DND-41 (cell line): ENCODE measurements at regions not wholly inside any gene's neighbourhood (a gene's known extent, or its start where the extent isn't known, plus 50 kb on each side); places are given as distances from the start of the nearest gene placed in this dataset.

ENCODE experiments used
- ATAC-seq: fragments of 200-7000 bp; cut with Tn5 transposase; 3 replicates; pipeline ENCODE4 v1.9.1; 2021; ENCODE audit warnings: low read depth; ENCODE audit not compliant: insufficient read depth
- DNase-seq: peaks from one replicate; pipeline ENCODE4 v3.0.0-alpha.2; 2020
- H2AFZ ChIP-seq: 2 replicates; pipeline ENCODE4 v1.6.0; 2012; ENCODE audit warnings: low read depth, low read length
- H3K27ac ChIP-seq: 2 replicates; pipeline ENCODE4 v1.5.1; 2012; ENCODE audit warnings: low read length, inconsistent platforms
- H3K27me3 ChIP-seq: fragments of 200-600 bp; sonication (generic); 2 replicates; pipeline ENCODE4 v1.6.0; 2012; ENCODE audit warnings: low read length, mild to moderate bottlenecking, inconsistent platforms; ENCODE audit not compliant: insufficient read depth, poor library complexity
- H3K36me3 ChIP-seq: 2 replicates; pipeline ENCODE4 v1.5.1; 2012; ENCODE audit warnings: low read length, inconsistent platforms; ENCODE audit not compliant: insufficient read depth
- H3K4me1 ChIP-seq: 2 replicates; pipeline ENCODE4 v1.5.1; 2012; ENCODE audit warnings: mild to moderate bottlenecking, low read length; ENCODE audit not compliant: insufficient read depth
- H3K4me2 ChIP-seq: 2 replicates; pipeline ENCODE4 v1.6.0; 2012; ENCODE audit warnings: mild to moderate bottlenecking, moderate library complexity, low read length, inconsistent platforms; ENCODE audit not compliant: insufficient read depth
- H3K4me3 ChIP-seq, 2 experiments: fragments of 200-600 bp in 1 of 2; shearing (Covaris generic) in 1 of 2; 2 replicates each; pipeline ENCODE4 v1.5.1; 2012 to 2016; ENCODE audit warnings: inconsistent platforms in 2 of 2, low read length in 2 of 2, mild to moderate bottlenecking in 2 of 2, low read depth in 1 of 2, moderate library complexity in 1 of 2
- H3K79me2 ChIP-seq: 2 replicates; pipeline ENCODE4 v1.6.0; 2012; ENCODE audit warnings: low read length, inconsistent platforms; ENCODE audit not compliant: insufficient read depth
- H3K9ac ChIP-seq: 2 replicates; pipeline ENCODE4 v1.6.0; 2012; ENCODE audit warnings: low read depth, mild to moderate bottlenecking, inconsistent platforms, low read length, moderate library complexity
- H3K9me3 ChIP-seq: 2 replicates; pipeline ENCODE4 v1.5.1; 2012; ENCODE audit warnings: low read length, moderate library complexity, mild to moderate bottlenecking, inconsistent platforms; ENCODE audit not compliant: insufficient read depth, severe bottlenecking
- H4K20me1 ChIP-seq: 2 replicates; pipeline ENCODE4 v1.6.0; 2012; ENCODE audit warnings: low read length; ENCODE audit not compliant: insufficient read depth
- EZH2 ChIP-seq: IDR thresholded peaks from 3 replicates; pipeline ENCODE4 v1.6.1; 2012; ENCODE audit warnings: borderline replicate concordance, low read depth, mild to moderate bottlenecking, moderate library complexity, low read length, inconsistent platforms; ENCODE audit not compliant: severe bottlenecking
- TF ChIP-seq, protein P1 (sequence below): IDR thresholded peaks from 2 replicates; pipeline ENCODE4 v1.5.1; 2012; ENCODE audit warnings: borderline replicate concordance, low read length, moderate library complexity, mild to moderate bottlenecking; ENCODE audit not compliant: poor library complexity, severe bottlenecking; ENCODE audit errors: extremely low read depth

DNA sequence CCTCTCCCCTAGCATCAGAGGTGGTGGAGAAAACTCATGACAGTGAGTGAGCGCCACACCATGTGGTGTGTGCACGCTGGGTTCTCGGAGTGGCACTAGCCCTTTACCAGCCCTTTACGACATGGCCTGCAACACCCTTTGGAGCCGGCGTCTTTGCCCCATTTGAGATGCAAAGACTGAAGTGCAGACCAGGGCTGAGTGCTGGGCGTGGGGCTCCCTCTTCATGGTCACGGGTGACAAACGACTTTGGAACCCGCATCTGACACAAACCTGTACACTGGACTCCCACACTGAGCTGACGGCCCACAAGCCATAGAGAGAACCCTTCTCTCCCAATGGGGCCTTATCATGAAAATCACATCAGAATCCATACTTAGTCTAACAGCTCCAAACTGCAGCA lies 76.8 kb upstream of the ALDH1L1 start:
- DNase-seq (no peak), ATAC-seq (no peak)
- Histone ChIP-seq H3K27me3 (peaks cover under 1% of the 10 kb centered on the region), H4K20me1 (no peaks in the 10 kb centered on the region), H3K4me2 (no peak overlapping the region), H3K9ac (no peak overlapping the region), H3K4me3 (no peak overlapping the region), H3K4me1 (peaks cover 21% of the 10 kb centered on the region), H3K27ac (no peak overlapping the region), H3K79me2 (no peaks in the 10 kb centered on the region), H3K36me3 (no peaks in the 10 kb centered on the region), H2AFZ (no peak overlapping the region), H3K9me3 (no peaks in the 10 kb centered on the region)
- no peak for TF ChIP-seq EZH2
- TF ChIP-seq, protein P1, sequence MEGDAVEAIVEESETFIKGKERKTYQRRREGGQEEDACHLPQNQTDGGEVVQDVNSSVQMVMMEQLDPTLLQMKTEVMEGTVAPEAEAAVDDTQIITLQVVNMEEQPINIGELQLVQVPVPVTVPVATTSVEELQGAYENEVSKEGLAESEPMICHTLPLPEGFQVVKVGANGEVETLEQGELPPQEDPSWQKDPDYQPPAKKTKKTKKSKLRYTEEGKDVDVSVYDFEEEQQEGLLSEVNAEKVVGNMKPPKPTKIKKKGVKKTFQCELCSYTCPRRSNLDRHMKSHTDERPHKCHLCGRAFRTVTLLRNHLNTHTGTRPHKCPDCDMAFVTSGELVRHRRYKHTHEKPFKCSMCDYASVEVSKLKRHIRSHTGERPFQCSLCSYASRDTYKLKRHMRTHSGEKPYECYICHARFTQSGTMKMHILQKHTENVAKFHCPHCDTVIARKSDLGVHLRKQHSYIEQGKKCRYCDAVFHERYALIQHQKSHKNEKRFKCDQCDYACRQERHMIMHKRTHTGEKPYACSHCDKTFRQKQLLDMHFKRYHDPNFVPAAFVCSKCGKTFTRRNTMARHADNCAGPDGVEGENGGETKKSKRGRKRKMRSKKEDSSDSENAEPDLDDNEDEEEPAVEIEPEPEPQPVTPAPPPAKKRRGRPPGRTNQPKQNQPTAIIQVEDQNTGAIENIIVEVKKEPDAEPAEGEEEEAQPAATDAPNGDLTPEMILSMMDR = no peak

DNA sequence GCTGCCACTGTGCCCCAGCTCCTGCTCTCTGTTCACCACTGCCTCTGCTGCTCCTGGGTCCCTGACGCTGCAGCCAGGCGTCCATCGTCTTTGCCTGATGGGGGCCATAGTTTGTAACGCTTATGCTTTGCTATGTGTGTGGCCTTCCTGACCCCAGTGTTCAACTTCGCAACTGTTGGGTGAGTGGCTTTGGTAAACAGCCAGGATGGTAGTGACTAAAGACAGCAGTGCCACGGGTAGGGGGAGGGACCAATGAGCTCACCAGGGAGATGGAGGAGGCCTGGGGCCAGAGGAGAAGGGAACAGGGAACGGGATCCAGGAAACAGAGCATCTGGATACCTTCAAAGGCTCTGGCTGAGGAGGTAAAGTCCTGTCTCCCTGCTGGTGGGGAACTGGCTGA lies 75.9 kb upstream of the ALDH1L1 start:
- TF ChIP-seq, protein P1 = no peak
- TF ChIP-seq EZH2 = no peak
- no peak overlapping the region for H3K4me3 ChIP-seq
- no peaks in the 10 kb centered on the region for H3K9me3 ChIP-seq
- H4K20me1 ChIP-seq = no peaks in the 10 kb centered on the region
- H3K4me1 ChIP-seq = peaks cover 21% of the 10 kb centered on the region
- no peak overlapping the region for H3K9ac ChIP-seq
- DNase-seq = no peak
- no peak overlapping the region for H3K27ac ChIP-seq
- no peak for ATAC-seq
- H3K4me2 ChIP-seq = no peak overlapping the region
- peaks cover 3% of the 10 kb centered on the region for H3K27me3 ChIP-seq
- no peaks in the 10 kb centered on the region for H3K79me2 ChIP-seq
- no peak overlapping the region for H2AFZ ChIP-seq
- no peaks in the 10 kb centered on the region for H3K36me3 ChIP-seq

DNA sequence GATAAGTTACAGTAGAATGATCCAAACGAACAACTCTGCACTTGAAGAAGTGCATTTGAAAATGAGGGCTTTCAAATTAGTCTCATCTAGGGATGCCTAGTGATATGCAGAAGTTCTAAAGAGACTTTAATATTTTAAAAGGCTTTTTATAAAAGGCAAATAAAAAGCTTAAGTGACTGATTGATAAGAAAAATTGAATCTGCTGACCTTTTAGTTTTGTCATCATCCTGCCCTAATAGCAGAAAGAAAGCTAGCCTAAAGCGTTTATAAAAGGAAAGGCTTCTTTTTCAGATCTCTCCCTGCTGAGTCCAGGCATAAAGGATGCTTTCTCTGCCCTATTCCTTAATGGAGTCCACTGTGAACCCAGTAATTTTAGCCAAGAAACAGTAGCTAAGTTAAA lies 72.7 kb upstream of the ALDH1L1 start:
- Histone ChIP-seq H3K4me2 (no peak overlapping the region), H3K27me3 (peaks cover 3% of the 10 kb centered on the region), H2AFZ (no peak overlapping the region), H3K4me3 (no peak overlapping the region), H3K36me3 (no peaks in the 10 kb centered on the region), H3K27ac (no peak overlapping the region), H3K4me1 (no peaks in the 10 kb centered on the region), H3K9ac (no peak overlapping the region), H4K20me1 (no peaks in the 10 kb centered on the region), H3K79me2 (no peaks in the 10 kb centered on the region), H3K9me3 (no peaks in the 10 kb centered on the region)
- no peak for DNase-seq
- ATAC-seq = no peak
- TF ChIP-seq, protein P1 = no peak
- TF ChIP-seq EZH2 = no peak

DNA sequence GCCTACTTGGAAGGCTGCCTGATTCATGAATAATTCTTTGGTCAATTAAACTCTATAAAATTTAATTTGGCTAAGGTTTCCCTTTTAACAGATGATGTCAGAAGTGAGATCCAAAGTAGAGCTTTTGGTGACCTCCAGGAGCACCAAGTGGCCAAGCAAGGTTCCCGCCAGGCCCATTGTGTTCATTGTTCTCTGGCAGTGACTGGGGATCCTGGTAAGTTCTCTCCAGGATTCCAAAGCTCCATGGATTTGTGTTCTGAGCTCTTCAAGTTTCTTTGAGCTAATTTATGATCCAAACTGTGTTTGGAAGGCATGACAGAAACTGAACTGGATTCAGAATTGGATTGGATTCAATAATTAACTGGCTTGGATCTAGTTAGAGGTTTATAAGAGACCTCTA lies 72.0 kb upstream of the ALDH1L1 start:
- Histone ChIP-seq H4K20me1 (no peaks in the 10 kb centered on the region), H3K9ac (no peak overlapping the region), H2AFZ (no peak overlapping the region), H3K27me3 (peaks cover 3% of the 10 kb centered on the region), H3K27ac (no peak overlapping the region), H3K36me3 (no peaks in the 10 kb centered on the region), H3K4me1 (no peaks in the 10 kb centered on the region), H3K4me3 (no peak overlapping the region), H3K4me2 (no peak overlapping the region), H3K79me2 (no peaks in the 10 kb centered on the region), H3K9me3 (no peaks in the 10 kb centered on the region)
- no peak for TF ChIP-seq EZH2
- TF ChIP-seq, protein P1 = no peak
- no peak for DNase-seq
- ATAC-seq = no peak
